ENCODE measurements at regions not wholly inside any gene's neighbourhood (a gene's known extent, or its start where the extent isn't known, plus 50 kb on each side); places are given as distances from the start of the nearest gene placed in this dataset.
"Not testable (repeated sequence)": the region's sequence is repeated elsewhere in the genome, so short reads cannot be mapped to it uniquely, and the experiment has no call there.

GRCh38 chr9:109997682-109998081, 210.3 kb downstream of the C9orf152 start:
- intact Hi-C loops (cut with DNase I, micrococcal nuclease) = no loop called here
- H3K36me3 Mint-ChIP-seq (ENCODE audit: low read depth) = peaks cover 1% of the 10 kb centered on the region
- POLR2A ChIA-PET = no interaction called here
- CTCF ChIA-PET = no interaction called here
- H3K4me3 Mint-ChIP-seq = no peak overlapping the region
- H3K4me1 Mint-ChIP-seq = no peaks in the 10 kb centered on the region
- H3K9me3 Mint-ChIP-seq (ENCODE audit: low read depth) = peaks cover 9% of the 10 kb centered on the region
- no peak overlapping the region for H3K27ac Mint-ChIP-seq
- no peaks in the 10 kb centered on the region for H3K27me3 Mint-ChIP-seq
- DNase-seq = no peak
- no peak for ATAC-seq

GRCh38 chr9:110005521-110005920, 202.4 kb downstream of the C9orf152 start:
- peaks cover 20% of the 10 kb centered on the region for H3K9me3 Mint-ChIP-seq (ENCODE audit: low read depth)
- CTCF ChIA-PET = interaction anchor here (0.9 kb wide), 1 partner anchor 36 kb away, joined by 3 read pairs; no protein-coding TSS in a partner anchor
- H3K27me3 Mint-ChIP-seq; H3K4me3 Mint-ChIP-seq; intact Hi-C loops (cut with DNase I, micrococcal nuclease); ATAC-seq; POLR2A ChIA-PET: not testable (repeated sequence)
- peak; percentile 36 for DNase-seq
- H3K27ac Mint-ChIP-seq = peak overlapping the region; percentile 63
- H3K4me1 Mint-ChIP-seq = peaks cover 21% of the 10 kb centered on the region
- H3K36me3 Mint-ChIP-seq (ENCODE audit: low read depth) = peaks cover 21% of the 10 kb centered on the region

GRCh38 chr9:110006657-110007056, 201.3 kb downstream of the C9orf152 start:
- ChIA-PET CTCF (interaction anchor here (0.7 to 0.9 kb wide), 4 partner anchors 29 to 211 kb away, joined by 3 read pairs; no protein-coding TSS in a partner anchor), POLR2A (no interaction called here)
- ATAC-seq = no peak
- H3K4me1 Mint-ChIP-seq = peaks cover 21% of the 10 kb centered on the region
- no peaks in the 10 kb centered on the region for H3K27me3 Mint-ChIP-seq
- intact Hi-C loops (cut with DNase I, micrococcal nuclease) = no loop called here
- H3K4me3 Mint-ChIP-seq = no peak overlapping the region
- no peak for DNase-seq
- H3K9me3 Mint-ChIP-seq (ENCODE audit: low read depth) = peaks cover 18% of the 10 kb centered on the region
- peaks cover 21% of the 10 kb centered on the region for H3K36me3 Mint-ChIP-seq (ENCODE audit: low read depth)
- H3K27ac Mint-ChIP-seq = no peak overlapping the region

- peaks cover 21% of the 10 kb centered on the region for H3K36me3 Mint-ChIP-seq (ENCODE audit: low read depth)
- H3K4me3 Mint-ChIP-seq = no peak overlapping the region
- ATAC-seq (no peak), DNase-seq (no peak)
- H3K9me3 Mint-ChIP-seq (ENCODE audit: low read depth) = peaks cover 18% of the 10 kb centered on the region
- intact Hi-C loops (cut with DNase I, micrococcal nuclease) = no loop called here
- POLR2A ChIA-PET = no interaction called here
- CTCF ChIA-PET = interaction anchor here (0.7 kb wide), 1 partner anchor 210 kb away, joined by 3 read pairs; no protein-coding TSS in a partner anchor
- H3K4me1 Mint-ChIP-seq = peaks cover 21% of the 10 kb centered on the region
- H3K27ac Mint-ChIP-seq = no peak overlapping the region
- no peaks in the 10 kb centered on the region for H3K27me3 Mint-ChIP-seq
Observed at GRCh38 chr9:110007477-110008270, 200.3 kb downstream of the C9orf152 start.

GRCh38 chr9:110008663-110009062, 199.3 kb downstream of the C9orf152 start:
- ChIA-PET POLR2A (no interaction called here), CTCF (no interaction called here)
- H3K36me3 Mint-ChIP-seq (ENCODE audit: low read depth) = peaks cover 18% of the 10 kb centered on the region
- H3K4me3 Mint-ChIP-seq = no peak overlapping the region
- H3K9me3 Mint-ChIP-seq (ENCODE audit: low read depth) = peaks cover 18% of the 10 kb centered on the region
- peaks cover 21% of the 10 kb centered on the region for H3K4me1 Mint-ChIP-seq
- H3K27me3 Mint-ChIP-seq = no peaks in the 10 kb centered on the region
- H3K27ac Mint-ChIP-seq = no peak overlapping the region
- DNase-seq (no peak), ATAC-seq (no peak)
- intact Hi-C loops (cut with DNase I, micrococcal nuclease) = no loop called here

- intact Hi-C loops (cut with DNase I, micrococcal nuclease) = no loop called here
- Mint-ChIP-seq H3K9me3 (ENCODE audit: low read depth) (peaks cover 6% of the 10 kb centered on the region), H3K36me3 (ENCODE audit: low read depth) (peaks cover 7% of the 10 kb centered on the region), H3K4me1 (peaks cover 8% of the 10 kb centered on the region), H3K27me3 (no peaks in the 10 kb centered on the region), H3K4me3 (no peak overlapping the region), H3K27ac (no peak overlapping the region)
- ChIA-PET CTCF (no interaction called here), POLR2A (no interaction called here)
- DNase-seq = no peak
- ATAC-seq = no peak
Observed at GRCh38 chr9:110011628-110012320, 196.2 kb downstream of the C9orf152 start.

GRCh38 chr9:110013064-110013463, 194.9 kb downstream of the C9orf152 start:
- Mint-ChIP-seq H3K9me3 (ENCODE audit: low read depth) (peaks cover 2% of the 10 kb centered on the region), H3K4me3 (no peak overlapping the region), H3K27me3 (no peaks in the 10 kb centered on the region), H3K27ac (no peak overlapping the region), H3K4me1 (peaks cover 5% of the 10 kb centered on the region), H3K36me3 (ENCODE audit: low read depth) (peaks cover 2% of the 10 kb centered on the region)
- ChIA-PET CTCF (no interaction called here), POLR2A (no interaction called here)
- intact Hi-C loops (cut with DNase I, micrococcal nuclease) = no loop called here
- ATAC-seq (no peak), DNase-seq (no peak)

GRCh38 chr9:110015759-110016158, 192.2 kb downstream of the C9orf152 start:
- peak; percentile 39 for DNase-seq
- ATAC-seq = peak; percentile 86
- ChIA-PET CTCF (interaction anchor here (0.7 to 1.4 kb wide), 3 partner anchors 13 to 112 kb away, joined by 3 to 4 read pairs (median 3); no protein-coding TSS in a partner anchor), POLR2A (no interaction called here)
- peaks cover 5% of the 10 kb centered on the region for H3K4me1 Mint-ChIP-seq
- no peaks in the 10 kb centered on the region for H3K36me3 Mint-ChIP-seq (ENCODE audit: low read depth)
- H3K4me3 Mint-ChIP-seq = no peak overlapping the region
- intact Hi-C loops (cut with DNase I, micrococcal nuclease) = no loop called here
- no peaks in the 10 kb centered on the region for H3K27me3 Mint-ChIP-seq
- H3K9me3 Mint-ChIP-seq (ENCODE audit: low read depth) = no peaks in the 10 kb centered on the region
- H3K27ac Mint-ChIP-seq = no peak overlapping the region

- no peaks in the 10 kb centered on the region for H3K36me3 Mint-ChIP-seq (ENCODE audit: low read depth)
- CTCF ChIA-PET = interaction anchor here (0.7 to 1.4 kb wide), 3 partner anchors 12 to 113 kb away, joined by 3 to 4 read pairs (median 3); no protein-coding TSS in a partner anchor
- ATAC-seq = no peak
- H3K9me3 Mint-ChIP-seq (ENCODE audit: low read depth) = no peaks in the 10 kb centered on the region
- no peak overlapping the region for H3K27ac Mint-ChIP-seq
- H3K27me3 Mint-ChIP-seq = no peaks in the 10 kb centered on the region
- POLR2A ChIA-PET = no interaction called here
- no peak overlapping the region for H3K4me3 Mint-ChIP-seq
- intact Hi-C loops (cut with DNase I, micrococcal nuclease) = no loop called here
- peaks cover 7% of the 10 kb centered on the region for H3K4me1 Mint-ChIP-seq
- DNase-seq = no peak
Observed at GRCh38 chr9:110016340-110016739, 191.6 kb downstream of the C9orf152 start.

GRCh38 chr9:110020216-110020615, 187.7 kb downstream of the C9orf152 start:
- POLR2A ChIA-PET; H3K9me3 Mint-ChIP-seq (ENCODE audit: low read depth); H3K36me3 Mint-ChIP-seq (ENCODE audit: low read depth); ATAC-seq; intact Hi-C loops (cut with DNase I, micrococcal nuclease); DNase-seq; CTCF ChIA-PET; H3K27me3 Mint-ChIP-seq; H3K4me3 Mint-ChIP-seq; H3K27ac Mint-ChIP-seq: not testable (repeated sequence)
- H3K4me1 Mint-ChIP-seq = peaks cover 14% of the 10 kb centered on the region

- DNase-seq (no peak), ATAC-seq (peak; percentile 99)
- Mint-ChIP-seq H3K27me3 (no peaks in the 10 kb centered on the region), H3K27ac (no peak overlapping the region), H3K9me3 (ENCODE audit: low read depth) (no peaks in the 10 kb centered on the region), H3K36me3 (ENCODE audit: low read depth) (no peaks in the 10 kb centered on the region), H3K4me1 (peaks cover 10% of the 10 kb centered on the region), H3K4me3 (no peak overlapping the region)
- intact Hi-C loops (cut with DNase I, micrococcal nuclease) = no loop called here
- CTCF ChIA-PET = no interaction called here
- POLR2A ChIA-PET = no interaction called here
Observed at GRCh38 chr9:110021891-110022290, 186.1 kb downstream of the C9orf152 start.

GRCh38 chr9:110023221-110023620, 184.7 kb downstream of the C9orf152 start:
- H3K36me3 Mint-ChIP-seq (ENCODE audit: low read depth); ATAC-seq; intact Hi-C loops (cut with DNase I, micrococcal nuclease); H3K4me3 Mint-ChIP-seq; H3K9me3 Mint-ChIP-seq (ENCODE audit: low read depth); H3K4me1 Mint-ChIP-seq; H3K27me3 Mint-ChIP-seq; POLR2A ChIA-PET; DNase-seq; H3K27ac Mint-ChIP-seq: not testable (repeated sequence)
- CTCF ChIA-PET = interaction anchor here (0.6 to 1.0 kb wide), 2 partner anchors 19 to 583 kb away, joined by 3 to 5 read pairs; no protein-coding TSS in a partner anchor

Data from activated CD4-positive, alpha-beta T cell treated with anti-CD3 and anti-CD28 coated beads for 36 hours (primary cell).